ENCODE measurements at regions not wholly inside any gene's neighbourhood (a gene's known extent, or its start where the extent isn't known, plus 50 kb on each side); places are given as distances from the start of the nearest gene placed in this dataset.

DNA sequence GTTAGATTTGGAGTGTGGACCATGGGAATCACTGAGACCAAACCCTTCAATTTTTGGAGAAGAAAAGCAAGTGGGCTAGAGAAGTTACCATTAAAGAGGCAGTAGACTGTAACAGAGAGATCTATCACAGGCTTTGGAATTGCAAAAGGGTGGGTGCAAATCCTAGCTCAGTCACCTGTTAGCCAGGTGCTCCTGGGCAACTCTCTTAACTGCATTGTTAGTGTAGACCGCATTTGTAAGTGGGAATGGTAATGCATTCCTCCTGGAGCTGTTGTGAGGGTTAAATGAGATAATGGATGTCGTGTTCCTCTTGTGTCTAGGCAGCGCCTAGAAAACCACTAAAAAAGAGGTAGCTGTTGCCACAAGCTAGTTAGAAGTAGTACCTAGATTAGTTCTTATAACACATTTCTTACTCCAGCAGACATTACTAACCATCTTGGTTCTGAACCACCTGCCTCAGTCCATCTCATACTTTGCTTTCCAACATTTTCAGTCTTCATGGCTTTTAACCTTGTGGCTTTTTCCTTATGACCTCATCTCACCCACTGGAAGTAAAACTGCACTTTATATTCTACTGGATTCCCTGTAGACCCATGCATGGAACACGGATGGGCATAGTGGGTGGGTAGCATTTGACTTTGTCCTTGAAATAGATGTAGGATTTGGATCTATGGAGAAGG, 153.0 kb downstream of the HIPK3 start:
- no peak for TF ChIP-seq GATA2 (IDR thresholded peaks at IDR 0.05; ENCODE audit: low read depth, low read length)
- no peak for TF ChIP-seq GATA3 (IDR thresholded peaks at IDR 0.05; ENCODE audit: low read depth, low read length)
